ENCODE measurements at regions not wholly inside any gene's neighbourhood (a gene's known extent, or its start where the extent isn't known, plus 50 kb on each side); places are given as distances from the start of the nearest gene placed in this dataset.

- no peaks in the 10 kb centered on the region for H3K4me1 ChIP-seq (ENCODE audit: insufficient read depth, low read length)
- no peaks in the 10 kb centered on the region for H3K27me3 ChIP-seq (ENCODE audit: insufficient read depth, low read length)
- 86% methylated on average over 5 of the region's 5 CpGs for WGBS
- H3K4me3 ChIP-seq (ENCODE audit: low read length), result no peak overlapping the region
- no peak overlapping the region for H3K9ac ChIP-seq (ENCODE audit: low read depth, low read length)
- 0 out of 2 replicates have a peak, but pooled peaks cover 3% of the 10 kb centered on the region for H3K9me3 ChIP-seq (ENCODE audit: insufficient read depth, low read depth, low read length)
- H3K27ac ChIP-seq (ENCODE audit: low read depth, low read length), result no peak overlapping the region
- H3K36me3 ChIP-seq (ENCODE audit: insufficient read depth, low read length), result no peaks in the 10 kb centered on the region
These were observed 139.9 kb downstream of the BUB3 start for GRCh38 chr10:123294109-123294508.

- no peaks in the 10 kb centered on the region for H3K36me3 ChIP-seq (ENCODE audit: insufficient read depth, low read length)
- no peak overlapping the region for H3K9ac ChIP-seq (ENCODE audit: low read depth, low read length)
- H3K27ac ChIP-seq (ENCODE audit: low read depth, low read length), result no peak overlapping the region
- no peak overlapping the region for H3K4me3 ChIP-seq (ENCODE audit: low read length)
- H3K27me3 ChIP-seq (ENCODE audit: insufficient read depth, low read length), result no peaks in the 10 kb centered on the region
- no peaks in the 10 kb centered on the region for H3K9me3 ChIP-seq (ENCODE audit: insufficient read depth, low read depth, low read length)
- no peaks in the 10 kb centered on the region for H3K4me1 ChIP-seq (ENCODE audit: insufficient read depth, low read length)
- 94% methylated on average over 3 of the region's 4 CpGs for WGBS
These were observed 140.7 kb downstream of the BUB3 start for GRCh38 chr10:123294886-123295285.

GRCh38 chr10:123295644-123296043 is 141.4 kb downstream of the BUB3 start:
- Histone ChIP-seq H3K4me3 (ENCODE audit: low read length) (no peak overlapping the region), H3K27me3 (ENCODE audit: insufficient read depth, low read length) (no peaks in the 10 kb centered on the region), H3K36me3 (ENCODE audit: insufficient read depth, low read length) (no peaks in the 10 kb centered on the region), H3K9ac (ENCODE audit: low read depth, low read length) (no peak overlapping the region), H3K4me1 (ENCODE audit: insufficient read depth, low read length) (no peaks in the 10 kb centered on the region), H3K9me3 (ENCODE audit: insufficient read depth, low read depth, low read length) (no peaks in the 10 kb centered on the region), H3K27ac (ENCODE audit: low read depth, low read length) (no peak overlapping the region)
- 96% methylated on average over 1 of the region's 1 CpG for WGBS

GRCh38 chr10:123297175-123297574 is 143.0 kb downstream of the BUB3 start:
- 92% methylated on average over 3 of the region's 3 CpGs for WGBS
- Histone ChIP-seq H3K27ac (ENCODE audit: low read depth, low read length) (no peak overlapping the region), H3K4me1 (ENCODE audit: insufficient read depth, low read length) (peaks cover 8% of the 10 kb centered on the region), H3K9me3 (ENCODE audit: insufficient read depth, low read depth, low read length) (peaks cover 1% of the 10 kb centered on the region; the same call in 1 of the 2 replicates), H3K9ac (ENCODE audit: low read depth, low read length) (no peak overlapping the region), H3K27me3 (ENCODE audit: insufficient read depth, low read length) (no peaks in the 10 kb centered on the region), H3K36me3 (ENCODE audit: insufficient read depth, low read length) (no peaks in the 10 kb centered on the region), H3K4me3 (ENCODE audit: low read length) (no peak overlapping the region)

DNA sequence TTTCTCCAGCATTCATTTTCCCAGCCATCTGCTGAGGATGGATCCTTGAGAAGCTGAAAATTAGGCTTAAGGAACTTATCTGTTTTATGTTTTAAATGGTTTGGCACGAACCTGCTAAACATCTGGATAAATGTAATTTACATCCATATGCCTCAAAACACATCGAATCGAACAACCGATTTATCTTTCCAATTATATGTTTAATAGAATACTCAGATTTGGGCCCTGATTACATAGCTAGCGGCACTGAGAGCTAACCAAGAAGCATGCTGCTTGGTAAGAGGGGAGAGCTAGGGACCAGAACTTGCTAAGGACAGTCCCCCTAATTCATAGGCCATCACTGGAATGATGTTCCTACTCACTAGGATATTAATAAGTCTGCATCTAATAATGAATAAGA is 144.4 kb downstream of the BUB3 start:
- WGBS, result 90% methylated on average over 1 of the region's 5 CpGs
- no peak overlapping the region for H3K4me3 ChIP-seq (ENCODE audit: low read length)
- H3K27ac ChIP-seq (ENCODE audit: low read depth, low read length), result no peak overlapping the region
- no peaks in the 10 kb centered on the region for H3K36me3 ChIP-seq (ENCODE audit: insufficient read depth, low read length)
- H3K9ac ChIP-seq (ENCODE audit: low read depth, low read length), result no peak overlapping the region
- H3K27me3 ChIP-seq (ENCODE audit: insufficient read depth, low read length), result no peaks in the 10 kb centered on the region
- H3K4me1 ChIP-seq (ENCODE audit: insufficient read depth, low read length), result peaks cover 8% of the 10 kb centered on the region
- H3K9me3 ChIP-seq (ENCODE audit: insufficient read depth, low read depth, low read length), result peaks cover 9% of the 10 kb centered on the region

DNA sequence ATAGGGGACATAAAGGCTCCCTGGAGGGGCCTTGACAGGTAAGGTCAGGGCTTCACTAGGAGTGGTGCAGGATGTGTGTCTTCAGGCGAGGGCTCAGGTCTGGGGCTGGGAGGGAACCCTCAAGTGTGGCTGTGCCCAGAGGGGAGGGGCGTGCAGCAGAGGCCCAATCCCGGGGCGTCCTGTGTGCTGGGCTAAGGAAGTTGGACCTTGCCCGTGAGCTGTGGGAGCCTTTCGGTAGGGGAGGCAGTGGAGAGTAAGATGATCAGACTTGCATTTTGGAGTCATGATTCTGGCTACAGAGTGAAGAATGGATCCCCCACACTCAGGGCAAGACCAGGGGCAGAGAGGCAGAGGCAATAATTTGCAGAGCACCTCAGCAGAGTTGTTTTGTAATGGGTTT is 145.4 kb downstream of the BUB3 start:
- Histone ChIP-seq H3K9me3 (ENCODE audit: insufficient read depth, low read depth, low read length) (peaks cover 9% of the 10 kb centered on the region), H3K4me3 (ENCODE audit: low read length) (no peak overlapping the region), H3K4me1 (ENCODE audit: insufficient read depth, low read length) (peaks cover 8% of the 10 kb centered on the region), H3K27ac (ENCODE audit: low read depth, low read length) (no peak overlapping the region), H3K9ac (ENCODE audit: low read depth, low read length) (no peak overlapping the region), H3K36me3 (ENCODE audit: insufficient read depth, low read length) (no peaks in the 10 kb centered on the region), H3K27me3 (ENCODE audit: insufficient read depth, low read length) (no peaks in the 10 kb centered on the region)
- WGBS, result 89% methylated on average over 6 of the region's 6 CpGs

GRCh38 chr10:123301077-123301857 is 147.1 kb downstream of the BUB3 start:
- H3K9ac ChIP-seq (ENCODE audit: low read depth, low read length), result no peak overlapping the region
- 68% methylated on average over 10 of the region's 10 CpGs for WGBS
- no peaks in the 10 kb centered on the region for H3K27me3 ChIP-seq (ENCODE audit: insufficient read depth, low read length)
- H3K9me3 ChIP-seq (ENCODE audit: insufficient read depth, low read depth, low read length), result peaks cover 9% of the 10 kb centered on the region
- no peaks in the 10 kb centered on the region for H3K36me3 ChIP-seq (ENCODE audit: insufficient read depth, low read length)
- no peak overlapping the region for H3K4me3 ChIP-seq (ENCODE audit: low read length)
- no peak overlapping the region for H3K27ac ChIP-seq (ENCODE audit: low read depth, low read length)
- peaks cover 8% of the 10 kb centered on the region for H3K4me1 ChIP-seq (ENCODE audit: insufficient read depth, low read length)

DNA sequence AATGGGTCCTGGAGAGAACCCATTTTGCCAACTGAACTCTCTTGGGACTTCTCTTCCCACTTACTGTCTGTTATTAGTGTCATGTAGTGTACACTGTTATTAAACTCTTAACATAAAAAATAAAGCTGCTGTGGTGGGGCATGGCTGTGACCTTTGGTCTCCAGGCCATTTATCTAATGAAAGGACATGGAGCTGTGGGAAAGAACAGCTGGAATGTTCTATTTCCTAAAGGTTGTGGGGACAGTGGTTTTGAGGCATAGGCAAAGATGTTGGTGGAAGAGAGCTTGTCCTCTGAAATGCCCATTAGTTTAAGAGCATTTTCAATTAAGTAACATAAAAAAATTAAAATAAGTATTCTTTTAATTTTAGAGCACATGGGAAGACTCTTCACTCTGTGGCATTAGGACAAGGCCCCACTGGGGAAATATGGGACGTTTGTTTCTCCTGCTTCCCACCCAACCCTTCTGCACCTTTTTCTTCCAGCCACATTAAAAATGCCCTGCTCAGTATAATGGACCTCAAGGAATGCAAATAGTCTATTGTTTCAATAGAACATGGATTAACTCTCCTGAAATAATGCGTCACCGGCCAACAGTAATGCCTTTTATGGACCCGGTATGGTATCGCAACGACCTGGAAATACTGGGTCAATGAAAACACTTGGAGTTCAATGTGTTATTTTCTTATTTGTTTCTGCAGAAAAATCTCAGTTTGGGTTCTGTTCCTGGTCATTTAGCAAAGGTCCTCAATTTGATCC is 149.6 kb downstream of the BUB3 start:
- 97% methylated on average over 6 of the region's 6 CpGs for WGBS
- H3K36me3 ChIP-seq (ENCODE audit: insufficient read depth, low read length), result no peaks in the 10 kb centered on the region
- H3K27me3 ChIP-seq (ENCODE audit: insufficient read depth, low read length), result no peaks in the 10 kb centered on the region
- H3K4me3 ChIP-seq (ENCODE audit: low read length), result no peak overlapping the region
- peaks cover 9% of the 10 kb centered on the region for H3K9me3 ChIP-seq (ENCODE audit: insufficient read depth, low read depth, low read length)
- H3K4me1 ChIP-seq (ENCODE audit: insufficient read depth, low read length), result peaks cover 8% of the 10 kb centered on the region
- no peak overlapping the region for H3K9ac ChIP-seq (ENCODE audit: low read depth, low read length)
- no peak overlapping the region for H3K27ac ChIP-seq (ENCODE audit: low read depth, low read length)

- H3K9me3 ChIP-seq (ENCODE audit: insufficient read depth, low read depth, low read length), result peaks cover 9% of the 10 kb centered on the region
These were observed 151.5 kb downstream of the BUB3 start for GRCh38 chr10:123305671-123306070.

DNA sequence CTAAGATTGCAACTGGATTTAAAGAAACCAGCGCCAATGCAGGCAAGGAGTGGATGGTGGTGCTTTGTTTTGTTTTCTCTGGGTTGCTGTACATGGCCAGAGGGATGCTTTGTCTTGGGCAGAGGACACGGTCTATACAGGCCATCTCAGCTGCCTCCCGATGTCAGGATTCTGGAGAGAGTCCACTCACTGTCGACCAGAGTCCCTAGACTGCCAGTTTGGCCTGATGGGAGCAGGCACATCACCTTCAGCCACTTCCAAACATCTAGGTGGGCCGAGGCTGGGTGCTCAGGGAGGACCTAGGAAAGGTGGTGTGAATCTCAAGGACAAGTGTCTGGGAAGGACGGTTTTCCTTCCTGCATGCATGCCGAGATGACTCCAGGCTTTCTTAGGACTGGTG is 152.1 kb downstream of the BUB3 start:
- Histone ChIP-seq H3K36me3 (ENCODE audit: insufficient read depth, low read length) (no peaks in the 10 kb centered on the region), H3K9me3 (ENCODE audit: insufficient read depth, low read depth, low read length) (peaks cover 9% of the 10 kb centered on the region), H3K4me1 (ENCODE audit: insufficient read depth, low read length) (peaks cover 8% of the 10 kb centered on the region), H3K9ac (ENCODE audit: low read depth, low read length) (no peak overlapping the region), H3K4me3 (ENCODE audit: low read length) (no peak overlapping the region), H3K27ac (ENCODE audit: low read depth, low read length) (no peak overlapping the region), H3K27me3 (ENCODE audit: insufficient read depth, low read length) (no peaks in the 10 kb centered on the region)
- 92% methylated on average over 7 of the region's 7 CpGs for WGBS

More at GRCh38 chr10:123305671-123306070, 151.5 kb downstream of the BUB3 start:
- H3K27me3 ChIP-seq (ENCODE audit: insufficient read depth, low read length), result no peaks in the 10 kb centered on the region
- H3K4me3 ChIP-seq (ENCODE audit: low read length), result no peak overlapping the region
- no peak overlapping the region for H3K9ac ChIP-seq (ENCODE audit: low read depth, low read length)
- H3K27ac ChIP-seq (ENCODE audit: low read depth, low read length), result no peak overlapping the region
- H3K36me3 ChIP-seq (ENCODE audit: insufficient read depth, low read length), result no peaks in the 10 kb centered on the region
- peaks cover 12% of the 10 kb centered on the region for H3K4me1 ChIP-seq (ENCODE audit: insufficient read depth, low read length)

- Histone ChIP-seq H3K9me3 (ENCODE audit: insufficient read depth, low read depth, low read length) (no peaks in the 10 kb centered on the region), H3K4me3 (ENCODE audit: low read length) (no peak overlapping the region), H3K36me3 (ENCODE audit: insufficient read depth, low read length) (no peaks in the 10 kb centered on the region), H3K9ac (ENCODE audit: low read depth, low read length) (no peak overlapping the region), H3K27me3 (ENCODE audit: insufficient read depth, low read length) (no peaks in the 10 kb centered on the region), H3K27ac (ENCODE audit: low read depth, low read length) (no peak overlapping the region), H3K4me1 (ENCODE audit: insufficient read depth, low read length) (peaks cover 4% of the 10 kb centered on the region; the same call in 1 of the 2 replicates)
- WGBS, result 60% methylated on average over 6 of the region's 6 CpGs
These were observed 155.5 kb downstream of the BUB3 start for GRCh38 chr10:123309731-123310130.

All from HUES64 (cell line).